ENCODE measurements at regions not wholly inside any gene's neighbourhood (a gene's known extent, or its start where the extent isn't known, plus 50 kb on each side); places are given as distances from the start of the nearest gene placed in this dataset.
"Not testable (repeated sequence)": the region's sequence is repeated elsewhere in the genome, so short reads cannot be mapped to it uniquely, and the experiment has no call there.

DNA sequence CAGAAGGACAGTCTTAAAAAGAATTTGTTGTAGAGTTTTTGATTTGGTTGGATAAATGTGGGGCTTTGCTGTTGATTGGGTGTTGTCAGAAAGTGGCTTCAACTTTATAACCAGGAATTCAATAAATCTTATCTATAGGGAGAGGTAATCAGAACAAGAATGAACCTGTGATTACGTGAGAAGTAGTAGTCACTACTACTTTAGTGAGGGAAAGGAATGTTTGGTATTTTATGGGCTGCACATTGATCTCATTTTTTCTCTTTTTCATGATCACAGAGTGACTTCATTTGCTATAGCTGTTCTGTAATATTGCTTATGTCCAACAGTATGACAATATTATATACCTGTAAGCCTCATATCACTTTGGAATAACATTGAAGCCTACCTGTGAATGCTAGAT is 485.2 kb upstream of the BCHE start:
- DNase-seq (ENCODE audit: low read depth), result no peak

DNA sequence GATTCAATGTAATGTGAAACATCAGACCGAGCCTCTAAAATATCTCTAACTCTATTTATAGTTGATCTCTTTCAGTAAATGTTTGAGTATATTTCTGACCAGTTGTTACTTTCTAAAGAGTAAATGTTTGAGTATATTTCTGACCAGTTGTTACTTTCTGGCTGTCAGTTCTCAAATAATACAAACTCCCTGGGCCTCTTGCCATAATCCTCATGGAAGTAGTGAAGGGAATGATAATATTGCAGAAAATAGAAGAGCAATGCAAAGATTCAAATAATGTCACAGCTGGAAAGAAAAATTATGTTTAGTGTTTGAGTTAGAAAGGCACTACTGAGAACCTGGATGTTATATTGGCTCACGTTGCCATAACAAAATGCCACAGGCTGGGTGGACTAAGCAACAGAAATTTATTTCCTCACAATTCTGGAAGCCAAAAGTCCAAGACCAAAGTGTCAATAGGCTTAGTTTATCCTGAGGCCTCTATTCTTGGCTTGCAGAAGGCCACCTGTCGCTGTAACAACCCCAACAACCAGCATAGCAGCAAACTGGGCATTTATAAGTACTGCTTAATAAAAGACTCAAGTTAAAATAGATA is 470.6 kb upstream of the BCHE start:
- DNase-seq (ENCODE audit: low read depth), result no peak

DNA sequence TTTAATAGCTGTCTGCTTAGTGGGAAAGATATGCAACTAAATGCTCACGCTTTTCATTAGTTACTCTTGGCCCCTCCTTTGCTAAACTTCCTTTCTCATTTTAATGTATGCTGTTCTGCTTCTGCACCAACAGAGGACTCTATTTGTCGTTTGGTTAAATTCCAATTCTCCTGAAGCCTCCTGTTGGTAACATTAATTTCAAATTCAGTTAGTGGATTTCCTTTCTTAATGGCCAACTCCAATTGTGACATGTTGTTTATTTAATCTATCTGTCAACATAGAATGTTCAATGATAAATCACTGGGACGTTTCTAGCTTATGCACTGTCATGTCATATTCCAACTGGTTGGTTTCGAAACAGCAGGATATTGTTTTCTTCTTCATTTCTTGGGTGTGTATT is 467.4 kb upstream of the BCHE start:
- DNase-seq (ENCODE audit: low read depth), result no peak

DNA sequence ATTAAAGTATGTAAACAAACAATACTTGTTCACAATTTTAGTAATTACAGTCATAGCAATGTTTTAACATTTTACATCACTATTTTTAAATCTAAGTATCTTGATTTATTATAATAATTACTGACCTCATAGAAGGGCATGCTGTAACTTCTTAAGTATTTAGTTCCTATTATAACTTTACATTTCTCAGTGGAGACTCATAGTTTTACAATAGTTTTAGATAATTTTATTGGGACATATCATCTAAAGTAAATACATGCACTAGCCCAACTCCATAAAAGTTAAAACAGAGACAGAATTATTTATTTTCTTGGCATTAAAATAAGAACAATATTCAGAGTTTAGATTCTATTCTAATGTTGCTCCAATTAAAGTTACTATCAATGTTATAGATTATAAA is 466.5 kb upstream of the BCHE start:
- DNase-seq (ENCODE audit: low read depth), result no peak

DNA sequence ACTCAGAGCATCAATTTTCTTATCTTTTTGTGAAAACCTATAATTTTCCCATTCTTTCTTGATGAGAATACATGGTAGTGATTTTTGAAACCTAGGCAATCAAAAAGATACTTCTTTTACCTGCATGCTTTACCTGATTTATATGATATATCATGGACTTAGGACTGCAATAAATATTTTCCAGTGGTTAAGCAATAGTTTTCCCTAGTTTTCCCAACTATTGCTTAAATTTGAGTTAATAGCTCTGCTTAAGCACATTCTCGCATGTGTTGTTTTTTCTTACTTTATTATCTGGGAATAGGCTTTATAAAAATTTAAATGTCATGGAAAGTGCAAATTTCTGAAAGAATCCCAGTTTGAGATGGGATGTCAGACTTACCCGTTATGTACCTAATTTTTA is 465.1 kb upstream of the BCHE start:
- DNase-seq (ENCODE audit: low read depth), result no peak

DNA sequence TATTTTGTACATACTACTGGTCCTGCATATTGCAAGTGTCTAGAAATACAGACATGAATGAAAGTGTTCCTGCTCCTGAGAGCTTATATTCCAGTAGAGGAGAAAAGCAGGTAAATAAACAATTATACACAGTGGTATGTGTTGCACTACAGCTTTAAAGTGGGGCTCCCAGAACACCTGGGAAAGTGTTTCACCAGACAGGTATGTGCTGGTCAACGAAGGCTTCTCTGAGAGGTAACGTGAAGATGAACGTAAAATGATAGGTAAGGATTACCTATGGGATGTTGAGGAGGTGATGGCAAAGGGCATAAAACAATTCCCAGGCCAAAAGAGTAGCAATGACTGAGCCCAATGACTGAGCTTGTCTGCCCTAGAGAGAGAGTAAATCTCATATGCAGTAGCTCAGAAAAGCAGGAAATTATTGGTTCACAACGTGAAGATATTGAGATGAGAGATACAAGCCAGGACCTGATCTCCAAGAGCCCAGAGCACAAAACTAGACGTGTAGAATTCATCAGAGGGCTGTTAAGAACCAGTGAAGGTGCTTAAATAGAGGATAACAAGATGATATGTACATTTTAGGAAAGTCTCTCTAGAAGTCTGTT is 459.1 kb upstream of the BCHE start:
- DNase-seq (ENCODE audit: low read depth), result no peak

DNA sequence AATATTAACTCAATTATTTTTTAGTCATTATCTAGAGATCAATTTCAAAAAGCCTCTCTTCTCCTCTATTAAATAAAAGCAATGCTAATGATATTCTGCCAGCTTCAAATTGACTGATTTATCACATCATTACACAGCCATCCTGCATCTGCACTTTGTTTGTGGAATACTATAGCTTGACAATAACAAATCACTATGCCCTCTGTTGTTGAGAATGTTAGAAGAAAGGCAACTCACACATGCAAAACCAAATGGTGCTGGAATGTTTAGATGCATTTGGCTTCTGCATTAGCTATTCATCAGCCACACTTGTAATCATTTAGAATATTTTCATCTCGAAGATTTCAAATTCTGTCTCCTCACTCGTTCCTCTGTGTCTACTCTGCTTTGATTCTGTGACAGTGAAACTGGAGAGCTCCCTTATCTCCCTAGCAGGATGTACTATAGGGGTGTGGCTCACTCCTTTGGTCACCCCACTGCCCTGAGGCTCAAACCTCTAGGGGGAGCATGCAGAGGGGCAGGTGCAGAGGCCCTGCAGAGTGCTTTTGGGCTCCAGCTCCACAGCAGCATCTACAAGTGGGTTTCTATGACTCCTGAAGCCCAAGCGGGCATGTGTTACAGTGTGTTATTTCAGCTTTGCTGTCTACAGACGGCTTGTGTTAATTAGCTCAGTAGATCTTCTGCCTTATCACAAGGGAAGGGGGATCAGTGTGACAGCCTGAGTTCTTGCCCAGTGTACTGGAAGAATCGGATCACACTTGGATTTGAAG is 454.1 kb upstream of the BCHE start:
- DNase-seq (ENCODE audit: low read depth), result no peak

DNA sequence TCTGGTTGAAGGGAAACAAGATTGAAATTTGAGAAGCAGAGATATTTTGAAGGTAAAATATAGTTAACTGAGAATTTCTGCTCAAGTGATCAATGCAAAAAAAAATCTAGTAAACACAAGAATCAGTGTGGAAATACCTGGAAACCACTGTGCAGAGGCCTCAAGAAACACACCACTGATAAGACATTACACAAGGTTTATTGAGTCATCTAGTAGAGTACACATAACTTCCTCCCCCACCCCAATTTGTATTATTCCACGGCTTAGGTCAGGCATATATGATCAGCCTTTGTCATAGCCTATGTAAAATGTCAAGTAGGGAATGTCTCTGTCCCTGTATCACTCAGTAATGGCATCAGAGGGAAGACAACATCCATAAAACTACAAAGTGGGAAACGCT is 447.8 kb upstream of the BCHE start:
- DNase-seq (ENCODE audit: low read depth), result no peak

DNA sequence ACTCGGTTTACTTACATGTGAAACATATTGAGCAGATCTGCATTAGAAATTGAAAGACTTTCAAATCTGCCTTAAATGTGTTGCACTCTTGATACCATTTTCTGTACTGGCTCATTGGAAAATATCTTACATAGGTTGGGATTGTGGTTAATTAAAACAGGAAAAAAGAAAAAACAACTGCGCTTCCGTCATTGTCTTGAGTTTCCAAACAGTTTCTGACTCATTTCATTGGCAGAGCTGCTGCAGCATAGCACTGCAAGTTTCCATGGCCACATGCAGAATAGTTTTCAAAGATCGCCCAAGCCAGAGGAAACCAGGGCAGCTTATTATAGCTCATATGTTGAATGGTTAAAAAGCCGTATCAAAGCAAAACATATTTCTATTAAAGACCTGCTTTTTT is 446.6 kb upstream of the BCHE start:
- DNase-seq (ENCODE audit: low read depth), result peak; percentile 83

DNA sequence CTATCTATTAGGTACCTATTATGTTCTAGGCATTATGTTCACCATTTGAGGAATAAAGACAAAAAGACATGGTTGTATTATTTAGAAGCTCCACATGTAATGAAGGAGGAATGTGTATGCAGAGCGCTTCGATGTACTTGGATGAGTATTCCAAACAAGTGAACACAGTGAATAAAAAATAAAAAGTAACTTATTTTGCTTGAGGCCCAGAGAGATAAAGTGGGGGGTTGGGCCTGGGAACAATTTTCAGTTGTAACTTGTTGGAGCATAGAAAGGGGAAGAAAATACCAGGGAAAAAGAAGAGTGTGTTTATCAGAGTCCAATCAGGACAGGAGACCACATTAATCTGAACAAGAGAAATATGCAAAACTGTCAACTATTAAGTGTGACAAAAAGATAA is 445.7 kb upstream of the BCHE start:
- no peak for DNase-seq (ENCODE audit: low read depth)

DNA sequence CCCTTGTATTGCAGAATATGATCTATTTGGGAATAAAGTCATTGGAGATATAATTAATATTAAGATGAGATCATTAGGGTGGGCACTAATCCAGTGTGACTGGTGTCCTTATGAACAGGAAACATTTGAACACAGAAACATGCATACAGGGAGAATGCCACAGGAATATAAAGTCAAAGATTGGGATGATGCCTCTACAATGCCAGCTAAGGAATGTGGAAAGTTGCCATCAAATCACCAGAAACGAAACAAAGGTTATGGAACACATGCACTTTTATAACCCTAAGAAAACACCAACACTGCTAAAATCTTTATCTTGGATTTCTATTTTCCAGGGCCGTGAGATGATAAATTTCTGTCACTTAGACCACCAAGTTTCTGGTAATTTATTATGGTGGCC is 442.4 kb upstream of the BCHE start:
- no peak for DNase-seq (ENCODE audit: low read depth)

DNA sequence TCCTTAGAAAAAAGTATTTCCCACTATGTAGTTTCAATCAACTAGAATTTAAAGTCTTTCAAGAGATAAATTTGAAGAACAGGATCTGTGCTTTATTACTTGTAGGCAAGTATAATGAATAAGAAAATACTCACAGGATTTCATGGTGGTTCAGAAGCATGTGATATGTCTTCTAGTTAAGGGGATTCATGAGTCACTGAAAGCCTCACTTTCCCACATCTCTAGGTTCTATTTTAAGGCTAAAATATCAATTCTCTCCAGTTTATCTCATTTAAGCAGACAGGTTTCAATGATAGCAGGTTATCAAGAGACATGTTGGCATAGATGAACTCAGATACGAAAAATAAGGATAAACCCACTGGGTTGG is 437.8 kb upstream of the BCHE start:
- DNase-seq (ENCODE audit: low read depth), result no peak

DNA sequence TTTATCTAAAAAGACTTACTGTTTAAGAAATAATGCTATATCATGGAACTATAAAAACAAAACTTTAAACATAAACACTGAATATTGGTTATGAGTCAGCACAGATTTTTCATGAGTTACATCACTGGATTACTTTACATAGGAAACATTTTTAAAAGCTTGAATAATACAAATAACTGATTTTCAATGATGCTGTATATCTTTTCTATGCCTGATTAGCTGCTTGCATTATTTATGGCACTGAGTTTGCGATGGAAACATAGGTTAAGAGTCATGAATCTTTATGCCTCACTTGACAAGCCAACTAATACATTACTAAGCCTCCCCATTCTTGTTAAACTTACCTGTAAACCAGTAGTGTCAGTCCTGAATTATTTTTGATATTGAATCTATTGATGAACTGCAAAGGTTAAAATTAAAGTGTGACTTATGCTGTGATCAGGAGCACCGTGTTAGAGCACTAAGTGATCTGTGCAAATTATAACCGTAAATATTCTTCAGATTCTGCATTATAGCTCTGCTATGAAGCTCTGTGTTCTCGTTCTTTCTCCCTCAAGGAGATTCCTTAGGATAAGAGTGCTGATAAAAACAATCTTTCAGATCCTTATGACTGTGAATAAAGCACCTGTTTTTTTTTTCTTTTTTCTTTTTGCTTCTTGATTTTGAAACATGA is 437.3 kb upstream of the BCHE start:
- peak; percentile 4 for DNase-seq (ENCODE audit: low read depth)

DNA sequence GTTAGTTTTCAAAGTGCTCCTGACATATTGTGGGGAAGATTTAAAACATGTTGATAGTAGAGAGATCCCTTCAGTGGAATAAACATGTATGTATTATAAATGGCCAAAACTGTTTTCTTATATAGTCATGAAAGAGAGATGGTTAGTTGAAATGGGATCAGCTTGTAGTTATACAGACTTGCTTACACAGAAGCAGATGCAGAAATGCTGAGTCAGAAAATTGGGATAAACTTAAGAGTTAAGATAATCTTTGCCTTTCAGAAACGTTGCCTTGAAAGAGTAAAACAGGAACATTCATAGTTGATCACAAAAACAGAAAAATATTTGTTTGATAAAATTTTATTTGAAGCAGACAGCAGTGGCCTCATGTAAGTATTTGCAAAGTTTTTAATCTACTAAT is 433.2 kb upstream of the BCHE start:
- no peak for DNase-seq (ENCODE audit: low read depth)

DNA sequence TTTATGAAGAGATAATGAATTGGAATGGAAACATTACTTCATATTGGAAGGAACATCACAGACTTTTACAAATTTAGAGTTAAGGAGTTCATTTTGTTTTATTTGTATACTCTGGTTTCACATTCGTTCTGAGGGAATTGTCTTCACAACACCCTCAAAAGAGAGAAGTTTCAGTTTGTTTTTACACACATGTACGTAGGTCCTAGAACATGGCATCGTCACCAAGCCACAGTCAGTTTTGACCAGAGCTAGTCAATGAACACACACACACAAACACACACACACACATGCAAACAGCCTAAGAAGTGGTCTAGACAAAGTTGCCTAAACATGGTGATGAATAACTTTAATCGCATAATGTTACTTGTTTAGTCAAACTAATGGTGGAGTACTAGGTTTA is 427.9 kb upstream of the BCHE start:
- DNase-seq (ENCODE audit: low read depth), result no peak

DNA sequence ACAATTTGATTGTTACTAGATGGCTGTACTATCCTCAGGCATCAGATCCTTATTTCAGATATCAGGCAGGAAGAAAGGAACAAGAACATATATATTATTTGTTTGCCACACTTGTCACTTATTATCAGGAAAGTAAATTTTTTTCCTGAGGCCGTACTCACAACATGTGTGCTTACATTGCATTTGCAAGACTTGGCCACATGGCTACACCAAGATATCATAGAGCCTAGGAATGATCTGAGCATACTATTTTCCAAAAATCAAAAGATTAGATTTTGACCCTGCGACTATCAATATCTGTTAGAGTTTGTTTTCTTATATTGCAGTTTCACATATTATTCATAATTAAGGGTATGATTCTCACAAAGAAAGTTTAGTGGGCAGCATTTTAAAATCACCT is 426.2 kb upstream of the BCHE start:
- no peak for DNase-seq (ENCODE audit: low read depth)

DNA sequence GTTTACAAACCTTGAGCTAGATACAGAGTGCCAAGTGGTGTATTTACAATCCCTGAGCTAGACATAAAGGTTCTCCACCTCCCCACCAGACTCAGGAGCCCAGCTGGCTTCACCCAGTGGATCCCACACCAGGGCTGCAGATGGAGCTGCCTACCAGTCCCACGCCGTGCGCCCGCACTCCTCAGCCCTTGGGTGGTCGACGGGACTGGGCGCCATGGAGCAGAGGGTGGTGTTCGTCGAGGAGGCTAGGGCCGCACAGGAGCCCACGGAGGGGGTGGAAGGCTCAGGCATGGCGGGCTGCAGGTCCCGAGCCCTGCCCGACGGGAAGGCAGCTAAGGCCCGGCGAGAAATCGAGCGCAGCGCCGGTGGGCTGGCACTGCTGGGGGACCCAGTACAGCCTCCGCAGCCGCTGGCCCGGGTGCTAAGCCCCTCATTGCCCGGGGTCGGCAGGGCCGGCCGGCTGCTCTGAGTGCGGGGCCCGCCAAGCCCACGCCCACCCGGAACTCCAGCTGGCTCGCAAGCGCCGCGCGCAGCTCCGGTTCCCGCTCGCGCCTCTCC is 421.1 kb upstream of the BCHE start:
- DNase-seq (ENCODE audit: low read depth), result not testable (repeated sequence)

DNA sequence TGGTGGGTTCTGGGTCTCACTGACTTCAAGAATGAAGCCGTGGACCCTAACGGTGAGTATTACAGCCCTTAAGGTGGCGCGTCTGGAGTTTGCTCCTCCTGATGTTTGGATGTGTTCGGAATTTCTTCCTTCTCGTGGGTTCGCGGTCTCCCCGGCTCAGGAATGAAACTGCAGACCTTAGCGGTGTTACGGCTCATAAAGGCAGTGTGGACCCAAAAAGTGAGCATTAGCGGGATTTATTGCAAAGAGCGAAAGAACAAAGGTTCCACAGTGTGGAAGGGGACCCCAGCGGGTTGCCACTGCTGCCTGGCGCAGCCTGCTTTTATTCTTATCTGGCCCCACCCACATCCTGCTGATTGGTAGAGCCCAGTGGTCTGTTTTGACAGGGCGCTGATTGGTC is 420.5 kb upstream of the BCHE start:
- no peak for DNase-seq (ENCODE audit: low read depth)

DNA sequence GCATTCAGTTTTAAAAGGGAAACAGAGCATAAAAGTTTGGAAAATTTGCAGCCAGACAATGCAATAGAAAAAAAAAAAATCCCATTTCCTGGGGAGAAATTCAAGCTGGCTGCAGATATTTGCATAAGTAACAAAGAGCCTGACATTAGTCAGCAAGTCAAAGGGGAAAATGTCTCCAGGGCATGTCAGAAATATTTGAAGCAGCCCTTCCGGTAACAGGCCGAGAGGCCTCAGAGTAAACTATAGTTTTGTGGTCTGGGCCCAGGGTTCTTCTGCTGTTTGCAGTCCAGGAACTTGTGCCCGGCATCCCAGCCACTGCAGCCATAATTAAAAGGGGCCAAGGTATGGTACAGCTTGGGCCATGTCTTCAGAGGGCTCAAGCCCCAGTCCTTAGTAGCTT is 411.6 kb upstream of the BCHE start:
- DNase-seq (ENCODE audit: low read depth), result no peak

DNA sequence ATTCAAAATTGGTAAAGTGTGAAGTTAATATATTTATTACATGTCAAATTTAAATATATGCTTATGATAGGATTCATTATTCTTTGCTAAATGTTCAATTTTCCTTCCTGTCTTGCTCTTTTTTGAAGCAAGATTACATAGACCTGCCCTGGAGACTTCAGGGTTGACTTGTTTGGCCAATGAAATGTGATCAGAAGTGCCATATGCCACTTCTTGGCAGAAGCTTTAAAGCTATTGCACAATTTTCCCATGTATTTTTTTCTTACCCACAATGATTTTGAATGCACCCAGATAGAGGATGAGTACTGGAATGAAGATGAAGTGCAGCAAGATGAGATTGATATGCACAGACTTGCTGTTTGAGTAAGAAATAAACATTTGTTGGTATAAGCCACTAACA is 406.3 kb upstream of the BCHE start:
- DNase-seq (ENCODE audit: low read depth), result no peak

DNA sequence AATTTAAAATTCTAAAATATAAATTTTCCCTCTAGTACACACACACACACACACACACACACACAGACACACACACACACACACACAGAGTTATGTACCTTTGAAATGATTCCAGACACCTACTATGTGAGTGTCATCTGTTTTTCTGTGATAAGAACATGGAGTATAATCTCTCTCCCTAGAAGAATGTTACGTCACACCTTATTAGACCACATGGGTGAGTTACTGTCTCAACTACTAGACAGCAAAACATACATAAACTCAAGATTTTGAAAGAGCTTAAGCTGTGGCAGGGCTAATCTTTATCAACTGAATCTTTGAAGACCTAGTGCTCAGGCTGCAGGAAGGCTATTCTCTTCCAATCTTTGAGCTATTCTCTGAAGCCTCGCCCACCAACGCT is 385.9 kb upstream of the BCHE start:
- no peak for DNase-seq (ENCODE audit: low read depth)

DNA sequence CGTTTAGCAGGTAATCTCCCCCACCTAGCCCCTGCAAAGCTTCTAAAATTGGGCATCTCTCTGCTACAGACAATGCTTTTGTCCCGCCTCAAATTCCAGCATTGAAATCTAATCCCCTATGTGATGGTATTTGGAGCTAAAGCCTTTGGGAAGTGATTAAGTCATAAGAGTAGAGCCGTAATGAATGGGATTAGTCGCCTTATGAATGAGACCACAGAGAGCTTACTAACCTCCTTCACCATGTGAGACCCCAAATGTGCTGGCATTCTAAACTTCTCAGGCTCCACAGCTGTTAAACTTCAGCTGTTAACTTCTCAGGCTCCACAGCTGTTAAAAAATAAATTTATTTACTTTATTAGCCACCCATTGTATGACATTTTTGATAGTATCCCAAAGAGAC is 374.2 kb upstream of the BCHE start:
- no peak for DNase-seq (ENCODE audit: low read depth)

DNA sequence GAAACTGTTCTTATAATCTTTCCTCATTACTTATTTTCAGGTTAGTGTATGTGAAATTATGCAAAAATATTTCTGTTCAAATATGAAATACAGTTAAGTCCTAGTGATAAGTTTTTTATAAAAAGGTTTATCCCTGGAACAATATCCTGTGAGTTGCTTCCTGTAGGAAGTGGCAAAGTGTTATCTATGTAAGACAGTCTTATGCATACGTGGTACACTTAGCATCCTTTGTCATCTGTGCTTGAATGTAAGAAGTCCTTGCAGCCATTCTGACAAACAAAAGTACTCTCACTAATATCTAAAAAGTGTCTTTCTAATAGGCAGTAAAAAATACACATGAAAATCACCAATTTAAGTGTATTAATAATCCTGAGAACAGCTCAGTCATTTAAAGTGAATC is 372.5 kb upstream of the BCHE start:
- DNase-seq (ENCODE audit: low read depth), result no peak
